PFSK-1 (cell line): ENCODE measurements at regions not wholly inside any gene's neighbourhood (a gene's known extent, or its start where the extent isn't known, plus 50 kb on each side); places are given as distances from the start of the nearest gene placed in this dataset.

Experiments used
- FOXP2 ChIP-seq: optimal IDR thresholded peaks from 2 replicates; pipeline ENCODE3; 2011; ENCODE audit warnings: borderline replicate concordance, control low read depth, inconsistent platforms; ENCODE audit not compliant: insufficient read depth; ENCODE audit errors: extremely low read length, extremely low read depth
- POLR2AphosphoS5 ChIP-seq: IDR thresholded peaks from 2 replicates; pipeline ENCODE4 v1.6.1; 2012; ENCODE audit warnings: low read depth, mild to moderate bottlenecking, control low read depth, low read length, moderate library complexity
- TF ChIP-seq, protein P1 (sequence below), 2 experiments: IDR thresholded peaks; 2 replicates each; pipeline versions ENCODE4 v1.6.1 to v1.8.0; 2011 to 2012; ENCODE audit warnings: low read depth in 2 of 2, low read length in 2 of 2, control low read depth in 1 of 2, inconsistent platforms in 1 of 2, mild to moderate bottlenecking in 1 of 2, moderate library complexity in 1 of 2; ENCODE audit not compliant: insufficient read depth in 1 of 2

DNA sequence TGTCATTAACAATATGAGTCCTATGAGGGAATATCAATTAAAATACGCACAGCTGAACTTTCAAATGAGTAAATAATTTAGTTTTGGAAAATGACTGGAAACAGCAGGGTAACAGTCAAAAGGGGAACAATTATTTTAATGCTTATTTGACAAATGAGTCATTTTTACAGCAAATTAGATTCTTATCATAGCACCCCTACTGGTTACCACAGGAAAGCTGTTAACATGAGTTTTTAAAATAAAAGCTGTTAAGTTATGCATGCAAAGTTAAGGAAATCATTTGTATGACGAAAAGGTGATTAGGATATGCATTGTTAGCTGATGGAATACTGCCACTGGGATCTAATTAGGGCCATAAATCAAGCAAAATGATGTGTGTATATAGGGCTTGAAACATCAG lies 435.1 kb upstream of the MEIS1 start:
- TF ChIP-seq POLR2AphosphoS5 (no peak), FOXP2 (no peak)
- TF ChIP-seq, protein P1, sequence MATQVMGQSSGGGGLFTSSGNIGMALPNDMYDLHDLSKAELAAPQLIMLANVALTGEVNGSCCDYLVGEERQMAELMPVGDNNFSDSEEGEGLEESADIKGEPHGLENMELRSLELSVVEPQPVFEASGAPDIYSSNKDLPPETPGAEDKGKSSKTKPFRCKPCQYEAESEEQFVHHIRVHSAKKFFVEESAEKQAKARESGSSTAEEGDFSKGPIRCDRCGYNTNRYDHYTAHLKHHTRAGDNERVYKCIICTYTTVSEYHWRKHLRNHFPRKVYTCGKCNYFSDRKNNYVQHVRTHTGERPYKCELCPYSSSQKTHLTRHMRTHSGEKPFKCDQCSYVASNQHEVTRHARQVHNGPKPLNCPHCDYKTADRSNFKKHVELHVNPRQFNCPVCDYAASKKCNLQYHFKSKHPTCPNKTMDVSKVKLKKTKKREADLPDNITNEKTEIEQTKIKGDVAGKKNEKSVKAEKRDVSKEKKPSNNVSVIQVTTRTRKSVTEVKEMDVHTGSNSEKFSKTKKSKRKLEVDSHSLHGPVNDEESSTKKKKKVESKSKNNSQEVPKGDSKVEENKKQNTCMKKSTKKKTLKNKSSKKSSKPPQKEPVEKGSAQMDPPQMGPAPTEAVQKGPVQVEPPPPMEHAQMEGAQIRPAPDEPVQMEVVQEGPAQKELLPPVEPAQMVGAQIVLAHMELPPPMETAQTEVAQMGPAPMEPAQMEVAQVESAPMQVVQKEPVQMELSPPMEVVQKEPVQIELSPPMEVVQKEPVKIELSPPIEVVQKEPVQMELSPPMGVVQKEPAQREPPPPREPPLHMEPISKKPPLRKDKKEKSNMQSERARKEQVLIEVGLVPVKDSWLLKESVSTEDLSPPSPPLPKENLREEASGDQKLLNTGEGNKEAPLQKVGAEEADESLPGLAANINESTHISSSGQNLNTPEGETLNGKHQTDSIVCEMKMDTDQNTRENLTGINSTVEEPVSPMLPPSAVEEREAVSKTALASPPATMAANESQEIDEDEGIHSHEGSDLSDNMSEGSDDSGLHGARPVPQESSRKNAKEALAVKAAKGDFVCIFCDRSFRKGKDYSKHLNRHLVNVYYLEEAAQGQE (IDR thresholded peaks at IDR 0.05; ENCODE audit: insufficient read depth in 1 of 2, low read depth in 2 of 2, low read length in 2 of 2), result no peak
